ENCODE measurements at regions not wholly inside any gene's neighbourhood (a gene's known extent, or its start where the extent isn't known, plus 50 kb on each side); places are given as distances from the start of the nearest gene placed in this dataset.

DNA sequence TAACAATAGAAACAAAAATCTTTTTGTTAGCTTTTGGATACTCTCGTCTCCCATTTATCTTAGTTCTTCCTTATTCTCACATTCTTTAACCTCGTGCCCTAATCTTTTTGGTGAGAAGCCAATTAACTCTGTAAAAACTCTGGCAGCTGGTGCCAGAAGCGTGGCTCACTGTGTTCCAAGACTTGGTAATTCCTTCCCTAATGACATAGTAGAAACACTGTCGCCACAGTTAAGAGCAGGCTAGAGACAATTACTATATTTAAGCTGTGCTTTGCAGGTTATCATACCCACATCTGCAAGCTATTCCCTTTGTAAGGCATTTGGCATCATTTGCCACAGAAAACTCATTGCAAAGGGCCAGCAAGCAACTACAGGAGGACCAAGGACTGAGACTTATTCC is 160.9 kb upstream of the PIK3R1 start:
- TF ChIP-seq, protein P1, sequence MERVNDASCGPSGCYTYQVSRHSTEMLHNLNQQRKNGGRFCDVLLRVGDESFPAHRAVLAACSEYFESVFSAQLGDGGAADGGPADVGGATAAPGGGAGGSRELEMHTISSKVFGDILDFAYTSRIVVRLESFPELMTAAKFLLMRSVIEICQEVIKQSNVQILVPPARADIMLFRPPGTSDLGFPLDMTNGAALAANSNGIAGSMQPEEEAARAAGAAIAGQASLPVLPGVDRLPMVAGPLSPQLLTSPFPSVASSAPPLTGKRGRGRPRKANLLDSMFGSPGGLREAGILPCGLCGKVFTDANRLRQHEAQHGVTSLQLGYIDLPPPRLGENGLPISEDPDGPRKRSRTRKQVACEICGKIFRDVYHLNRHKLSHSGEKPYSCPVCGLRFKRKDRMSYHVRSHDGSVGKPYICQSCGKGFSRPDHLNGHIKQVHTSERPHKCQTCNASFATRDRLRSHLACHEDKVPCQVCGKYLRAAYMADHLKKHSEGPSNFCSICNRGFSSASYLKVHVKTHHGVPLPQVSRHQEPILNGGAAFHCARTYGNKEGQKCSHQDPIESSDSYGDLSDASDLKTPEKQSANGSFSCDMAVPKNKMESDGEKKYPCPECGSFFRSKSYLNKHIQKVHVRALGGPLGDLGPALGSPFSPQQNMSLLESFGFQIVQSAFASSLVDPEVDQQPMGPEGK (CRISPR knock-in tag; IDR thresholded peaks at IDR 0.05; ENCODE audit: borderline replicate concordance) = no peak
- TF ChIP-seq ZNF70 (CRISPR knock-in tag; IDR thresholded peaks at IDR 0.05) (no peak), CSDC2 (CRISPR knock-in tag; IDR thresholded peaks at IDR 0.05) (no peak), ZFP30 (CRISPR knock-in tag; IDR thresholded peaks at IDR 0.05) (no peak), ZFP3 (CRISPR knock-in tag; IDR thresholded peaks at IDR 0.05) (no peak), ARNTL (CRISPR knock-in tag; IDR thresholded peaks at IDR 0.05; ENCODE audit: borderline replicate concordance, low read depth) (no peak)
- TF ChIP-seq, protein P2, sequence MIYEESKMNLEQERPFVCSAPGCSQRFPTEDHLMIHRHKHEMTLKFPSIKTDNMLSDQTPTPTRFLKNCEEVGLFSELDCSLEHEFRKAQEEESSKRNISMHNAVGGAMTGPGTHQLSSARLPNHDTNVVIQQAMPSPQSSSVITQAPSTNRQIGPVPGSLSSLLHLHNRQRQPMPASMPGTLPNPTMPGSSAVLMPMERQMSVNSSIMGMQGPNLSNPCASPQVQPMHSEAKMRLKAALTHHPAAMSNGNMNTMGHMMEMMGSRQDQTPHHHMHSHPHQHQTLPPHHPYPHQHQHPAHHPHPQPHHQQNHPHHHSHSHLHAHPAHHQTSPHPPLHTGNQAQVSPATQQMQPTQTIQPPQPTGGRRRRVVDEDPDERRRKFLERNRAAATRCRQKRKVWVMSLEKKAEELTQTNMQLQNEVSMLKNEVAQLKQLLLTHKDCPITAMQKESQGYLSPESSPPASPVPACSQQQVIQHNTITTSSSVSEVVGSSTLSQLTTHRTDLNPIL (CRISPR knock-in tag; IDR thresholded peaks at IDR 0.05; ENCODE audit: low read depth) = no peak

Measured in SK-N-SH treated with all-trans-retinoic acid at 6 μM for 48 hours (cell line).